ENCODE measurements at regions not wholly inside any gene's neighbourhood (a gene's known extent, or its start where the extent isn't known, plus 50 kb on each side); places are given as distances from the start of the nearest gene placed in this dataset.

- Histone ChIP-seq H3K9me3 (no peaks in the 10 kb centered on the region), H3K27ac (no peak overlapping the region), H3K27me3 (replicated peaks; ENCODE audit: insufficient read depth) (no peaks in the 10 kb centered on the region), H3K4me3 (no peak overlapping the region), H3K4me1 (replicated peaks) (no peaks in the 10 kb centered on the region), H3K36me3 (no peaks in the 10 kb centered on the region)
- intact Hi-C loops (cut with DNase I), result no loop called here
- TF ChIP-seq POLR2A (IDR thresholded peaks at IDR 0.05) (no peak), POLR2AphosphoS5 (IDR thresholded peaks at IDR 0.05) (no peak)
- TF ChIP-seq, protein P1, sequence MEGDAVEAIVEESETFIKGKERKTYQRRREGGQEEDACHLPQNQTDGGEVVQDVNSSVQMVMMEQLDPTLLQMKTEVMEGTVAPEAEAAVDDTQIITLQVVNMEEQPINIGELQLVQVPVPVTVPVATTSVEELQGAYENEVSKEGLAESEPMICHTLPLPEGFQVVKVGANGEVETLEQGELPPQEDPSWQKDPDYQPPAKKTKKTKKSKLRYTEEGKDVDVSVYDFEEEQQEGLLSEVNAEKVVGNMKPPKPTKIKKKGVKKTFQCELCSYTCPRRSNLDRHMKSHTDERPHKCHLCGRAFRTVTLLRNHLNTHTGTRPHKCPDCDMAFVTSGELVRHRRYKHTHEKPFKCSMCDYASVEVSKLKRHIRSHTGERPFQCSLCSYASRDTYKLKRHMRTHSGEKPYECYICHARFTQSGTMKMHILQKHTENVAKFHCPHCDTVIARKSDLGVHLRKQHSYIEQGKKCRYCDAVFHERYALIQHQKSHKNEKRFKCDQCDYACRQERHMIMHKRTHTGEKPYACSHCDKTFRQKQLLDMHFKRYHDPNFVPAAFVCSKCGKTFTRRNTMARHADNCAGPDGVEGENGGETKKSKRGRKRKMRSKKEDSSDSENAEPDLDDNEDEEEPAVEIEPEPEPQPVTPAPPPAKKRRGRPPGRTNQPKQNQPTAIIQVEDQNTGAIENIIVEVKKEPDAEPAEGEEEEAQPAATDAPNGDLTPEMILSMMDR (IDR thresholded peaks at IDR 0.05), result no peak
- no peak for DNase-seq (ENCODE audit: low spot score)
- WGBS, result 87% methylated on average over 1 of the region's 1 CpG
Measured at GRCh38 chr4:134722306-134722705, 520.7 kb upstream of the PABPC4L start.

DNA sequence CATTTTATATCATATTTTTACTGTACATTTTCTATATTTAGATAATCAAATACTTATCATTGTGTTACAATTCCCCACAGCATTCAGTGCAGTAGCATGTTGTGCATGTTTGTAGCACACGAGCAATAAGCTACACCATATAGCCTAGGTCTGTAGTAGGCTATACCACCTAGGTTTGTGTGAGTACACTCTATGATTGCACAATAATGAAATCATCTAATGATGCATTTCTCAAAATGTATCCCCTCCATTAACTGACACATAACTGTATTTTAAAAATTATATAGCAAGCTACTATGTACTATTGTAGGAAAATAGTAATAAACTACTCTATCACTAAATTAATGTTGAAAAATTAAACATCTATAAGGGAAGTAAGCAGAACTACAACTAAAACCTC is 518.4 kb upstream of the PABPC4L start:
- H3K36me3 ChIP-seq, result no peaks in the 10 kb centered on the region
- DNase-seq (ENCODE audit: low spot score), result no peak
- H3K4me1 ChIP-seq (replicated peaks), result no peaks in the 10 kb centered on the region
- H3K4me3 ChIP-seq, result no peak overlapping the region
- intact Hi-C loops (cut with DNase I), result no loop called here
- TF ChIP-seq POLR2AphosphoS5 (IDR thresholded peaks at IDR 0.05), result no peak
- TF ChIP-seq, protein P1 (IDR thresholded peaks at IDR 0.05), result no peak
- no peak for TF ChIP-seq POLR2A (IDR thresholded peaks at IDR 0.05)
- H3K27me3 ChIP-seq (replicated peaks; ENCODE audit: insufficient read depth), result no peaks in the 10 kb centered on the region
- H3K27ac ChIP-seq, result no peak overlapping the region
- WGBS, result 96% methylated on average over 1 of the region's 1 CpG
- no peaks in the 10 kb centered on the region for H3K9me3 ChIP-seq

DNA sequence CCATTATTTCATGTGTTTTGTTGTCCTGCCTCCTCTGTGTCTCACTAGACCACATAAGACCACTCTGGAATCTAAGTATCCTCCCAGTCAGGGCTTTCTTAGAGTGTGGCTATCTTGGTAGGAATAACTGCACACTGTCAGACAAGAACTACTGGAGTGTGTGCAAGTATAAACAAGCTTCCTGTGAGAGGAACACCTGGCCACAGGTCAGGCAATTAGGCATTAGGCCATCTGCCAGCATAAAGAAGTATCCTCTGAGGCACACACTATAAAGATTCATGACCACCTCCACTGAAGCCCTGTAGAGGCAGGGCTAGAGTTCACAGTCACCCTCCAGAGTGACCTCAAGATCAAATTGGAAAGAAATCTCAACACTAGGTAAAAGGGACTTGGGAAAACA is 507.0 kb upstream of the PABPC4L start:
- Histone ChIP-seq H3K27ac (no peak overlapping the region), H3K36me3 (no peaks in the 10 kb centered on the region), H3K4me3 (no peak overlapping the region), H3K4me1 (replicated peaks) (no peaks in the 10 kb centered on the region), H3K27me3 (replicated peaks; ENCODE audit: insufficient read depth) (no peaks in the 10 kb centered on the region), H3K9me3 (no peaks in the 10 kb centered on the region)
- TF ChIP-seq, protein P1 (IDR thresholded peaks at IDR 0.05), result no peak
- no peak for TF ChIP-seq POLR2AphosphoS5 (IDR thresholded peaks at IDR 0.05)
- TF ChIP-seq POLR2A (IDR thresholded peaks at IDR 0.05), result no peak
- intact Hi-C loops (cut with DNase I), result no loop called here
- DNase-seq (ENCODE audit: low spot score), result no peak

DNA sequence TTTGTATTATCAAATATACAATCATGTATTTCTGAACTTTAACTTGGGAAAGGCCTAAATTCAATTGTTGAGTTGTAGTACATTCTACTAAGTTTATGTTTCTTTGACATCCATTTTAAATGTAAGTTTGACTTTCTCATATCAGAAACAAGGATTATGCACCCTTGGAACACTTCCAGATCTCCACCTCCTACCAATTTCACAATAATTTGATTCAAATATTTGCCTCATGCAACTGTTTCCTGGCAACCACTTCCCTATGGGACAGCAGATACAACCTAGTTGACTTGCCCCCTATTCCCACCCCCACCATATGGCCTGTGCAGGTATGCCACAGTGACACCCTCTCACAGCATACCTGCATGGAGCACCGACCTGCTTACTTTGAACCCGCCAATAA is 506.4 kb upstream of the PABPC4L start:
- WGBS, result 86% methylated on average over 2 of the region's 2 CpGs
- TF ChIP-seq POLR2A (IDR thresholded peaks at IDR 0.05), result no peak
- TF ChIP-seq, protein P1 (IDR thresholded peaks at IDR 0.05), result no peak
- no peak for TF ChIP-seq POLR2AphosphoS5 (IDR thresholded peaks at IDR 0.05)
- Histone ChIP-seq H3K27ac (no peak overlapping the region), H3K9me3 (no peaks in the 10 kb centered on the region), H3K4me3 (no peak overlapping the region), H3K36me3 (no peaks in the 10 kb centered on the region), H3K27me3 (replicated peaks; ENCODE audit: insufficient read depth) (no peaks in the 10 kb centered on the region), H3K4me1 (replicated peaks) (no peaks in the 10 kb centered on the region)
- no peak for DNase-seq (ENCODE audit: low spot score)
- intact Hi-C loops (cut with DNase I), result no loop called here

- Histone ChIP-seq H3K4me1 (replicated peaks) (no peaks in the 10 kb centered on the region), H3K4me3 (no peak overlapping the region), H3K27ac (no peak overlapping the region), H3K9me3 (no peaks in the 10 kb centered on the region), H3K36me3 (no peaks in the 10 kb centered on the region), H3K27me3 (replicated peaks; ENCODE audit: insufficient read depth) (no peaks in the 10 kb centered on the region)
- no peak for DNase-seq (ENCODE audit: low spot score)
- TF ChIP-seq, protein P1 (IDR thresholded peaks at IDR 0.05), result no peak
- no peak for TF ChIP-seq POLR2A (IDR thresholded peaks at IDR 0.05)
- TF ChIP-seq POLR2AphosphoS5 (IDR thresholded peaks at IDR 0.05), result no peak
- 75% methylated on average over 3 of the region's 3 CpGs for WGBS
- intact Hi-C loops (cut with DNase I), result no loop called here
Measured at GRCh38 chr4:134702374-134702773, 500.8 kb upstream of the PABPC4L start.

Measured in prostate gland (tissue), 2 donors.